ENCODE measurements at regions not wholly inside any gene's neighbourhood (a gene's known extent, or its start where the extent isn't known, plus 50 kb on each side); places are given as distances from the start of the nearest gene placed in this dataset.

DNA sequence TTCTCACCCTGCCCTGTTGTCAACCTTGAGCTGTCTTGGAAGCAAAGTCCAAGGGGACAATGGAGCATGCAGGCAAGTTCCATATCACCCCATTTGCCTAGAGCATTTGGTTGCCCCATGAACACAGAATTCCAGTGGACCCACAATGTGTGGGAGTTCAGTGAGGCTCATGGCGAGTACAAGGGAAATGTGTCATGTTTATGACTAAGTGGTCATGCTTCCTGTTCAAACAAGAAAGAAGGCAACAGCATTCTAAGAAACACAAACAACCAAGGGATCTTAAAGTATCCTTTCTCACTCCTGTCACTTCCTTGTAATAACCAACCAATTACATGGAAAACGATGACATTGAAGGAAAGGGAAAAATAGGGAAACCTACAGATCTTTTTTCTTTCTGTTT, 513.0 kb downstream of the INHBA start:
- DNase-seq (ENCODE audit: low read depth), result peak; percentile 65

- peak; percentile 16 for DNase-seq (ENCODE audit: low read depth)
Observed at GRCh38 chr7:41188163-41189130, 514.4 kb downstream of the INHBA start.

DNA sequence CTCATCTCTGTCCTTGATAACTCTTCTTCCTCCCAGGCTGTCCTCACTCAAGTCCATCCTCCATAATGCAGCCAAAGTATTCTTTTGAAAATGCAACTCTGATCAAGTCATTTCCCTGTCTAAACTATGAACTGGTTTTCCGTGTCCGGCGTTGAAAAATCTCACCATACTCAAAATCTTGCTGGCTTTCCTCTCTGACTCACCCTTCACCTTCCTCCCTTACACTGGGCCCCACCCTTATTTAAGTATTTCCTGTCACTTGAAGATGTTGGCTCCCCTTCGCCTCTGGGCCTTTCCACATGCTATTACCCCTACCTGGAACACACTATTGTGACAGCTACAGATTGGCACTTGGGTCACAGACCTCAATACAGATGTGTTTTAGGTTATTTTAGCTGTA, 515.6 kb downstream of the INHBA start:
- no peak for DNase-seq (ENCODE audit: low read depth)

DNA sequence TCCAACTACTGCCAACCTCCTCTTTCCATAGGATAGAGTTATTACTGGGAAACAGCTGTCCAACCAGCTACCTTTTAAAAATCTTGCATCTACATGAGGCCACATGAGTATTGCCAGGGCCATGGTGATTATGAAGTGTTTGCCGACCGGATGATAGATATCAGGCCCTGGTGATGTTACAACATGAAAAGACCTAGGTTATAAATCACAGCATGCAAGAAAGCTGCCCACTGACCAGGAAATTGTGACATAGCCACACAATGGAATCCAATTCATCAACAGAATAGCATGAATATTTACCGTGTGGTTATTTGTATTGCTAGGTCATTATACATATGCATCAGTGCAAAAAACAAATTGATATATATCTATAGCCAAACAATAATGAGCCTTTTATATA, 517.0 kb downstream of the INHBA start:
- DNase-seq (ENCODE audit: low read depth), result no peak

GRCh38 chr7:41183741-41184140, 519.1 kb downstream of the INHBA start:
- no peak for DNase-seq (ENCODE audit: low read depth)

DNA sequence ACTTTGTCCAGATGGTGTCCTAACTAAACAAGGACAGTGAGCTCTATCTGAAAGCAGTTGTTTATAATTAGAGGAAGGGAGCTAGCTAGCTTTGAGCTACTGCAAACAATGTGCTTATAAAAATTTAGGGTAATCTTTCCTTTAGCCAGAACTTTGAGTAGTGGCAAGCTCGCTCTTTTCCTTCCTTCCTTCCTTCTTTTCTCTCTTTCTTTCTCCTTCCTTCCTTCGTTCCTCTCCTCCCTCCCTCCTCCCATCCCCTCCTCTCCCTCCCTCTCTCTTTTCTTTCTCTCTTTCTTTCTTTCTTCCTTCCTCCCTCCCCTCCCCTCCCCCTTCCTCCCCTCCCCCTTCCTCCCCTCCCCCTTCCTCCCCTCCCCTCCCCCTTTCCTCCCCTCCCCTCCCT, 520.1 kb downstream of the INHBA start:
- DNase-seq (ENCODE audit: low read depth), result no peak

- no peak for DNase-seq (ENCODE audit: low read depth)
Observed at GRCh38 chr7:41175435-41175834, 527.5 kb downstream of the INHBA start.

DNA sequence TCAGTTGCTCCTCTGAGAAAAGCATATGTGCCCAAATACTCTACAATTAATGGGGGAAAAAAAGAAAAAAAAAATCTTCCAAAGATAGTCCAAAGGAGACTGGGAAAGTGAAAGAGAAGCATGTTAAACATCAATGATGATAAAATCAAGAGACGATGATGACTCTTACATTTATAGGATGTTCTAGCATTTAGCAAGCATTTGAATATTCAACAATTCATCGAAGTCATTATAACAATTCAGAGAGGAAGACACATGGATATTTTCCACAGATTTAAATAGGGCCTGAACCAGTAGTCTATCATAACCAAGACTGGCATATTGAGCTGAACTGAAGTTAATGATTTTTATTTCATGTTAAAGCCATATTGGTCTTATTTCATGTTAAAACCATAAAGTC, 528.4 kb downstream of the INHBA start:
- no peak for DNase-seq (ENCODE audit: low read depth)

- DNase-seq (ENCODE audit: low read depth), result peak; percentile 36
Observed at GRCh38 chr7:41170466-41170865, 532.4 kb downstream of the INHBA start.

DNA sequence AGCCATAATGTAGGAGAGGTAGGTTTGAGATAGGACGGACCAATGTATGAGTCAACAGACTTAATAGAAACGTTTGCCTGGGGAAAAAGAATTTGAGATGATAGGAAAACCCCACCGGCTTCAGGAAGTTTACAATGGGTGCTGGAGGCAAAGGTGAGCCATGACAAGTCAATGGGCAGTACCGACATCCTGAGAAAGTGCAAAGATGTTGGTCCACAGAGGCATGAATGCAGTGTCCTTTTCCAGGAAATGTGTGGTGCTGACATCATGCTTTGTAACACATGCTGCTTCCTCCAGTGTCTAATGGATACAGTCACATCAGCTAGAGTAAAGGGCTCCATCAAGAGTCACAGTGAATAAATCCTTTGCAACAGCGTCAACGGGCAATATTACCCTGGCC, 533.6 kb downstream of the INHBA start:
- no peak for DNase-seq (ENCODE audit: low read depth)

DNA sequence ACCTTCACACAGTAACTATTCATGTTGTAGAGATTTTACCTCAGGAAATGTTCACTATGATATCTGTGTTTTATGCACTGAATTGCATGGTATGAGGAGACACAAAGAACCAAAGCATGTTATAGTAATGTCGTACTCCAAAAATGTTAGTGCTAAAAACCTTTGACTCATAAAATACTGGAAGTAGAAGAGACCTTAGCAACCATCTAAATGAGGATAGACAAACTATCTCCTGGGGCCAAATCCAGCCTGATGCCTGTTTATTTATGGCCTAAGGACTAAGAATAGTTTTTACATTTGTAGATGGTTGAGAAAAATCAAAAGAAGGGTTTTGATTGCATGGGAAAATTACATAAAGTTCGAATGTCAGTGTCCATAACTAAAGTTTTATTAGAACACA, 535.1 kb downstream of the INHBA start:
- DNase-seq (ENCODE audit: low read depth), result no peak

GRCh38 chr7:41164440-41164839, 538.5 kb downstream of the INHBA start:
- DNase-seq (ENCODE audit: low read depth), result peak; percentile 57

- DNase-seq (ENCODE audit: low read depth), result peak; percentile 14
Observed at GRCh38 chr7:41163991-41164390, 538.9 kb downstream of the INHBA start.

DNA sequence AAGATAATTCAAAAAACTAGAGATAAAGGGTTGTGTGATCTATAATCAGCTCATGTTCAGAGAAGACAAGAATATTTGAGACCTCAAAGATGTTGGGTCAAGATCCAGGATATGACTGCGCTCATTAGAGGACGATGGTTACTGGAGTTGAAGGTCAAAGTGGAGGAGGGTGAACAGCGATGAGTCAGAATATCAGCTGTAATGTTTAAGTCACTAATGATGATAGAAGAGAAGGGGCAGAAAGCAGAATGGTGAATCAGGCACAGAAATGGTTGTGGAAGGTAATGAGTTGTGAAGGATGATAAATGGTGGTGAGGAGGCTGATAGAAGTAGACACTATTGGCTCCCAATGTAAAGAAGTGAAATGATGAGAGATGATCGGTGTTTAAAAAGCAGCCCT, 540.3 kb downstream of the INHBA start:
- DNase-seq (ENCODE audit: low read depth), result no peak

DNA sequence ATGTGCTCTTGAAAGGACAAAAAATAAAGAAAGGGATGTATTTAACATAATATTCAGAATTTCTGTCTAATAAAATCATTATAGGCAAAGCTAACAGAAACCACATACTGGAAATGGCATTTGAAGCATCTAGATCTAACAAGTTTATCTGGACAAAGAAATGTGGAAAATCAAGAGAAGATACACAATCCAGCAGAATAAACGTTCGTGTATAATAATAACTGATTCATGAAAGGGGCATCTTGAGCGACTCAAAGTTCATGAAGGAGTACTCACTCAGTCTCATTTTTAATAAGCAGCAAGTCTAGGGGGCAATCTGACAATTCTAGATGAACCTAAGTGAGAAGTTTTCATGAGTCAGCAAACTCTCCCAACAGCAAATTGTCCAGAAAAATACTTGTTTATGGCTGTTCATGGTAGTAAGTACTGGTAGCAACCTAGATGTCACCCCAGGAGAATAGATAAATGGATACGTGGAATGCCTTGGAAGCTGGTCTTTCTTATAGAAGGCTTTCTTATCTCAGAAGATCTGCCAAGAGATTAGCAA, 541.8 kb downstream of the INHBA start:
- DNase-seq (ENCODE audit: low read depth), result no peak

- no peak for DNase-seq (ENCODE audit: low read depth)
Observed at GRCh38 chr7:41156268-41156667, 546.6 kb downstream of the INHBA start.

DNA sequence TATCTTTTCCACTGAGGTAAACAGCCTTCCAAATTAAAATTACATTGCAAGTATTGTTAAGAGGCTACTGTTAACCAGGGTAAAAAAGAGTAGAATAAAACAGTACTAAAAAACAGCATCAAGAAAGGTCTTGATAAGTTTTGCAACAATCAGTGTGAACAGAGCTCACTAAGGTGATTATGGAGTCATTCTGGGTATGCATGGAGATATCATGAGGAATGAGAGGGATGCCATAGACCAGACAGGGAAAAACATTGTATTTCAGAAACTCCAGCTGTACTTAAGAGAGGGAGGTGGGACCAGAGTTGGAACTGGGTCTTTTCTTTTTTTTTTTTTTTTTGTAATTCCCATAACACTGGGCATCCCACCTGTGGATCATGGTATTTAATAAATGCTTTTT, 549.6 kb downstream of the INHBA start:
- DNase-seq (ENCODE audit: low read depth), result no peak

DNA sequence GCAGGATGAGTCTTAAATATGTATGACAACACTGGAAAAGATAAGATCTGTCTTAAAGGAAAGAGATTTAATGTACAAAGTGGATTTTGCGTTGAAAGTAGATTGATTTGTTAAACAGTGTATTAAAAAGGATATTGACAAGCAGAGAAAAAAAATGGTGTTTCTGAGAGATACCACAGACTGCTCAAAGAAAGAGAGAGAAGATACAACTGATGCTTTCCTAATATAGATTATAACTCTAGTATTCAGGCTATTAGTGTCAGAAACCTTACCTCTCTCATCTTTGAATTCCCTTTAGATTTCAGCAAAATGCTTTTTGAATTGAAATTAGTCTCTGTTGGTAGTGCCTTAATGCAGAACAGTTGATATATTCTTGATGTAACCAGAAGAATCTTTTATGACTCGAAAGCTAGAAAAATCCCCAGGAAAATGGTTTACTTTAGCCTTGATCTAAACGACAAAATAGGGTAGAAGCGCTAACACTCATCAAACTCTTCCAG, 550.7 kb downstream of the INHBA start:
- no peak for DNase-seq (ENCODE audit: low read depth)

DNA sequence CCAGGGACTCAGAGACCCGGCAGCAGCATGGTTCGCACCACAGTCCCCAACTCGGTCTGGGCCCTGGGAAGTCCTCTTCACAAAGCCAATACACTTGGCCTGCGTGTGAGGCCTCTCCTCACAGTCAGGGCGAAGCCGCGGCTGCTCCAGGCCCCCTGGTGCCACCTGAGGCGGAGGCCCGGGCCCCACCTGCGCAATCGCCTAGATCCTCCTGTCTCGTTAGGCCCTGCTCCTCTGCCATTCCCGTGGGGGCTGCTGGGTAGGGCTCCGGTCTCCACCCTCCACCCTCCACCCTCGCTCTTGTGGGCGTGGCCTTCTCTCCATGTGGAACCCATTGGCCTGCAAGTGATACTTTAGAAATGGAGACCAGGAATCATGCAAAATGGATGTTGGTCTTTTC, 553.3 kb downstream of the INHBA start:
- DNase-seq (ENCODE audit: low read depth), result no peak

DNA sequence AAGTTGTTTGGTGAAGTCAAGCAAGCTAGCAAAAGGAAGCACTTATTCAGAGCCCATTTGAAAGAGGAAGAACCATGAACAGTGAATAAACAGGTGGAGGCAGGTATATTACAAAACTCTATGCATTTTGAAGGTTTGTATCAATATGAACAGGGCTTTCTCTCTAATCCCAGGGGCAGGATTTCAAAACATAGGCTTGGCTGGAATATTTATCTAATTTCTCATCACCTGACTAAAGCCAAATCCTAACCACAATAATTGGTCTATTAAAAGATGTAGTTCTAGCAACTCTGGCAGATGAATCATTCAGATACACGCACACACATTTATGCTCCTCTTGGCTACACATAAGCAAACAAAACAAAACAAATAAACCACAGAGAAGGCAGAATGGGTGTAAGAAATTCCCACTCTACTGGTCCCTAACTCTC, 554.4 kb downstream of the INHBA start:
- peak; percentile 87 for DNase-seq (ENCODE audit: low read depth)

DNA sequence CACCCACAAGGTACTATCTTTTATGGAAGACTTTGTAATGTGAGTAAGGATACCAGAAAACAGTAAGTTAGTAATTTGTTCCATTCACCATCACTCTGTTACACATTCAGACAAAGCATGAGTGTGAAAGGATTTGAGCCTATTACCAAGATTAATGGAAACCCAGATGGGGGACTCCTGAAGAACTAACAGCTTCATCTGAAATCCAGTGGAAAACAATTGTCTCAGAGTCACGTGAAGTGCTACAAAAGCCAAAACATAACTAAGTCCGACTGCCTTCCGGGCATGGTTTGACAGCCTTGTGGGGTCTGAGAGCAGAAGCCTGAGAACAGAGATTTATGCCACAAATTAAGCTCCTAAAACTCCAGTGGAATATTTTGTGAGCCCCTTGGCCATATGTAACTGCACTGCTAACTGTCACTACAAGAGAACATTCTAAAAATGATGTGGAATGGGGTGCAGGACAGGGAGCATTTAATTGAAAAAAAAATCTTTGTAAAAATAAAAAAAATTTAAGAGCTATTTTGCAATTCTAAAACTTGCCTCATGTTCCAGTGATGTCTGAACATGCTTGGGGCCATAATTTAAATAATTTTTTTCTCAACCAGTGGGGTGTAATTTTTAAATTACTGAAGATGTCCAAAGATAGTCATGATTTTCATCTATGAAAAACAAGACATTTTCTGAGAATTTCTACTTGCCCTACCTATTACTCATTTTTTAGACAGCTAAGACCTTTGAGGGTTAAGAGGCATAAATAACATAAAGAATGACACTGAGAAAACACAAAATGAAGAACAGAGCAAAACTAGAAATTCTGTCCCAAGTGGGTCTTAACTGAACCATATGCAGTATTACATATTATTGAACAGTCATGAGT, 555.0 kb downstream of the INHBA start:
- DNase-seq (ENCODE audit: low read depth), result no peak

DNA sequence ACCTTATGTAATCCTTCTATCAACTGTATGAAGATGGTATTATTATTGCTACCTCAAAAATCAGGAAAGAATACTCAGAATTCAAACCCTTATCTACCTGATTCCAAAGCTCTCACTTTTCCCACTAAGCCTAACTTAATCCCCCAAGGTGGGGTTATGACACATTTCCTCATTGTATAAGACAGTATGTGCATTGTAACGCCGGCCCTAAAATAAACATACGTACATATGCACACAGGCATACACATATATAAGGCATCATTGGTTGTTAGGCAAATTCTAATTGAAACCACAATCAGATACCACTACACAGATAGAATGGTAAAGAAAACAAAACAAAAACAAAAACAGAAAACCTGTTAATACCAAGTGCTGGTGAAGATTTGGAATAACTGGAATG, 556.5 kb downstream of the INHBA start:
- DNase-seq (ENCODE audit: low read depth), result no peak
